ENCODE measurements at regions not wholly inside any gene's neighbourhood (a gene's known extent, or its start where the extent isn't known, plus 50 kb on each side); places are given as distances from the start of the nearest gene placed in this dataset.

- TF ChIP-seq CTCF (IDR thresholded peaks at IDR 0.05) (no peak), POLR2A (IDR thresholded peaks at IDR 0.05) (no peak)
Observed at GRCh38 chr2:207317378-207317984, 151.7 kb upstream of the KLF7 start.

Data from ovary (tissue), 3 donors.